GM23338 (cell line): ENCODE measurements at regions not wholly inside any gene's neighbourhood (a gene's known extent, or its start where the extent isn't known, plus 50 kb on each side); places are given as distances from the start of the nearest gene placed in this dataset.

Source experiments
- ATAC-seq: fragments of 200-7000 bp; cut with Tn5 transposase; 3 replicates; pipeline ENCODE4 v1.9.1; 2020
- DNase-seq: peaks from one replicate; pipeline ENCODE4 v3.0.0-alpha.2; 2015; ENCODE audit warnings: low spot score
- H2AFZ ChIP-seq: fragments of 200-600 bp; sonication (generic); 2 replicates; pipeline ENCODE4 v1.8.0; 2016; ENCODE audit warnings: antibody characterized with exemption, mild to moderate bottlenecking, moderate library complexity
- H3F3A ChIP-seq: fragments of 200-600 bp; sonication (generic); replicated peaks from 2 replicates; pipeline ENCODE4 v1.8.0; 2017; ENCODE audit warnings: antibody characterized with exemption, mixed run types, low read depth
- H3K27ac ChIP-seq: fragments of 200-600 bp; sonication (generic); 2 replicates; pipeline ENCODE4 v1.6.1; 2016; ENCODE audit warnings: low read depth
- H3K27me3 ChIP-seq: fragments of 200-600 bp; sonication (generic); 2 replicates; pipeline ENCODE4 v1.8.0; 2016; ENCODE audit warnings: mild to moderate bottlenecking, mixed run types, moderate library complexity; ENCODE audit not compliant: insufficient read depth
- H3K36me3 ChIP-seq: fragments of 200-600 bp; sonication (generic); 2 replicates; pipeline ENCODE4 v1.8.0; 2016; ENCODE audit warnings: mild to moderate bottlenecking; ENCODE audit not compliant: insufficient read depth
- H3K4me1 ChIP-seq: fragments of 200-600 bp; sonication (generic); 2 replicates; pipeline ENCODE4 v1.8.0; 2016; ENCODE audit warnings: mild to moderate bottlenecking, moderate library complexity; ENCODE audit not compliant: insufficient read depth
- H3K4me2 ChIP-seq: fragments of 200-600 bp; sonication (generic); 2 replicates; pipeline ENCODE4 v1.7.1; 2017; ENCODE audit warnings: mixed run types
- H3K4me3 ChIP-seq: fragments of 200-600 bp; sonication (generic); 2 replicates; pipeline ENCODE4 v1.6.1; 2016; ENCODE audit warnings: mixed run types
- H3K79me2 ChIP-seq: fragments of 200-600 bp; sonication (generic); replicated peaks from 2 replicates; pipeline ENCODE4 v1.8.0; 2017; ENCODE audit warnings: mild to moderate bottlenecking; ENCODE audit not compliant: insufficient read depth
- H3K9me2 ChIP-seq: fragments of 200-600 bp; sonication (generic); 2 replicates; pipeline ENCODE4 v1.8.0; 2017; ENCODE audit not compliant: insufficient read depth
- H4K20me1 ChIP-seq: fragments of 200-600 bp; sonication (generic); replicated peaks from 2 replicates; pipeline ENCODE4 v1.8.0; 2017; ENCODE audit warnings: mild to moderate bottlenecking; ENCODE audit not compliant: insufficient read depth
- H3K27ac Mint-ChIP-seq: 2 replicates; pipeline ENCODE4 v1.8.0; 2020; ENCODE audit warnings: inconsistent platforms, mild to moderate bottlenecking, moderate library complexity, mixed read lengths
- H3K27me3 Mint-ChIP-seq: 3 replicates; pipeline ENCODE4 v1.8.0; 2022; ENCODE audit warnings: low read depth, mild to moderate bottlenecking, moderate library complexity, mixed read lengths, inconsistent platforms; ENCODE audit not compliant: insufficient read depth, poor library complexity
- H3K36me3 Mint-ChIP-seq: 3 replicates; pipeline ENCODE4 v1.8.0; 2021; ENCODE audit warnings: low read depth, mild to moderate bottlenecking, inconsistent platforms, moderate library complexity, mixed read lengths
- H3K4me1 Mint-ChIP-seq: 3 replicates; pipeline ENCODE4 v1.8.0; 2020; ENCODE audit warnings: mild to moderate bottlenecking, inconsistent platforms, mixed read lengths
- H3K4me3 Mint-ChIP-seq: 3 replicates; pipeline ENCODE4 v1.8.0; 2021; ENCODE audit warnings: moderate library complexity, mild to moderate bottlenecking, inconsistent platforms, mixed read lengths
- H3K9me3 Mint-ChIP-seq: 3 replicates; pipeline ENCODE4 v1.8.0; 2020; ENCODE audit warnings: moderate library complexity, mild to moderate bottlenecking, inconsistent platforms, mixed read lengths
- CREB1 ChIP-seq: fragments of 250-450 bp; sonication (Bioruptor Pico); IDR thresholded peaks from 2 replicates; pipeline ENCODE4 v1.5.0; 2020; ENCODE audit warnings: low read depth, mild to moderate bottlenecking, moderate library complexity
- CTCF ChIP-seq, 2 experiments: fragments of 200-600 bp in 1 of 2; sonication (generic) in 1 of 2; conservative IDR thresholded peaks; 2 replicates each; pipeline versions ENCODE4 v1.5.1 to v1.6.1; 2016 to 2017; ENCODE audit warnings: antibody characterized with exemption in 2 of 2, low read depth in 2 of 2, mild to moderate bottlenecking in 2 of 2, moderate library complexity in 1 of 2
- ETS1 ChIP-seq: IDR thresholded peaks from 2 replicates; pipeline ENCODE4 v1.6.1; 2016; ENCODE audit warnings: antibody characterized with exemption
- EZH2 ChIP-seq: fragments of 200-600 bp; sonication (generic); IDR thresholded peaks from one replicate; pipeline ENCODE4 v1.8.0; 2017; ENCODE audit warnings: antibody characterized with exemption, mild to moderate bottlenecking, low read depth; ENCODE audit not compliant: unreplicated experiment
- EZH2phosphoT487 ChIP-seq: fragments of 200-600 bp; sonication (generic); IDR thresholded peaks from one replicate; pipeline ENCODE4 v1.8.1; 2018; ENCODE audit warnings: antibody characterized with exemption; ENCODE audit not compliant: unreplicated experiment
- JUNB ChIP-seq: IDR thresholded peaks from one replicate; pipeline ENCODE4 v1.6.1; 2016; ENCODE audit warnings: antibody characterized with exemption; ENCODE audit not compliant: unreplicated experiment
- NANOG ChIP-seq: IDR thresholded peaks from 2 replicates; pipeline ENCODE4 v1.6.1; 2016; ENCODE audit warnings: antibody characterized with exemption, borderline replicate concordance
- POLR2AphosphoS5 ChIP-seq: IDR thresholded peaks from 2 replicates; pipeline ENCODE4 v1.6.1; 2016; ENCODE audit warnings: antibody characterized with exemption, low read depth
- REST ChIP-seq: IDR thresholded peaks from one replicate; pipeline ENCODE4 v1.6.1; 2018; ENCODE audit warnings: antibody characterized with exemption; ENCODE audit not compliant: unreplicated experiment
- STAT1 ChIP-seq: IDR thresholded peaks from one replicate; pipeline ENCODE4 v1.6.1; 2016; ENCODE audit warnings: antibody characterized with exemption; ENCODE audit not compliant: unreplicated experiment
- ZNF114 ChIP-seq: fragments of 250-450 bp; sonication (Bioruptor Pico); IDR thresholded peaks from 2 replicates; pipeline ENCODE4 v1.5.0; 2020; ENCODE audit warnings: mild to moderate bottlenecking, moderate library complexity
- ZNF331 ChIP-seq: fragments of 250-450 bp; sonication (Bioruptor Pico); IDR thresholded peaks from 2 replicates; pipeline ENCODE4 v1.5.0; 2020; ENCODE audit warnings: low read depth, mild to moderate bottlenecking, moderate library complexity
- ZNF462 ChIP-seq: fragments of 250-450 bp; sonication (Bioruptor Pico); IDR thresholded peaks from 2 replicates; pipeline ENCODE4 v1.5.0; 2020; ENCODE audit warnings: mild to moderate bottlenecking, moderate library complexity

GRCh38 chr6:3959385-3959784 is 110.2 kb downstream of the FAM50B start:
- H3K4me1 Mint-ChIP-seq = peaks cover 4% of the 10 kb centered on the region; the same call in 1 of the 3 replicates
- Histone ChIP-seq H3K4me1 (no peaks in the 10 kb centered on the region), H3K36me3 (no peaks in the 10 kb centered on the region), H3K4me3 (no peak overlapping the region), H3K27me3 (no peaks in the 10 kb centered on the region), H3K27ac (no peak overlapping the region), H3K79me2 (no peaks in the 10 kb centered on the region), H2AFZ (no peak overlapping the region), H3K9me2 (0 out of 2 replicates have a peak, but pooled peaks cover 2% of the 10 kb centered on the region), H3K4me2 (no peak overlapping the region), H3F3A (no peaks in the 10 kb centered on the region), H4K20me1 (no peaks in the 10 kb centered on the region)
- ATAC-seq (no peak; the same call in 2 of the 3 replicates), DNase-seq (no peak)
- H3K4me3 Mint-ChIP-seq = no peak overlapping the region
- no peaks in the 10 kb centered on the region; the same call in 2 of the 3 replicates for H3K9me3 Mint-ChIP-seq
- no peaks in the 10 kb centered on the region for H3K36me3 Mint-ChIP-seq
- TF ChIP-seq ZNF331 (no peak), POLR2AphosphoS5 (no peak), CREB1 (CRISPR knock-in tag) (no peak), NANOG (no peak), JUNB (no peak), CTCF (conservative IDR thresholded peaks at IDR 0.05; ENCODE audit: low read depth in 2 of 2) (no peak), EZH2phosphoT487 (no peak), ZNF462 (CRISPR knock-in tag) (no peak), STAT1 (no peak), ZNF114 (no peak), EZH2 (no peak), ETS1 (no peak), REST (no peak)
- no peak overlapping the region for H3K27ac Mint-ChIP-seq
- no peaks in the 10 kb centered on the region for H3K27me3 Mint-ChIP-seq
